SK-N-SH (cell line): ENCODE measurements at regions not wholly inside any gene's neighbourhood (a gene's known extent, or its start where the extent isn't known, plus 50 kb on each side); places are given as distances from the start of the nearest gene placed in this dataset.

ENCODE experiments used
- CTCF ChIP-seq: fragments of 200-600 bp; sonication (generic); IDR thresholded peaks from 2 replicates; pipeline ENCODE4 v1.6.1; 2017; ENCODE audit warnings: antibody characterized with exemption, mild to moderate bottlenecking, moderate library complexity
- EP300 ChIP-seq, 2 experiments: IDR thresholded peaks; 2 replicates each; pipeline versions ENCODE4 v1.4.0 to v1.6.1; 2012; ENCODE audit warnings: borderline replicate concordance in 1 of 2, low read depth in 1 of 2, low read length in 1 of 2
- RAD21 ChIP-seq: IDR thresholded peaks from 2 replicates; pipeline ENCODE4 v1.6.1; 2012; ENCODE audit warnings: mild to moderate bottlenecking, low read length
- RFX5 ChIP-seq: IDR thresholded peaks from 2 replicates; pipeline ENCODE4 v1.6.1; 2012; ENCODE audit warnings: mild to moderate bottlenecking, improper control_type of control experiment, low read length
- SMC3 ChIP-seq: IDR thresholded peaks from 2 replicates; pipeline ENCODE4 v1.6.1; 2012; ENCODE audit warnings: low read depth, low read length, improper control_type of control experiment
- TAF1 ChIP-seq: IDR thresholded peaks from 2 replicates; pipeline ENCODE4 v1.6.1; 2012; ENCODE audit warnings: low read depth, mild to moderate bottlenecking, low read length, moderate library complexity, borderline replicate concordance
- USF2 ChIP-seq: fragments of 150-350 bp; IDR thresholded peaks from 2 replicates; pipeline ENCODE4 v1.6.1; 2017; ENCODE audit warnings: antibody characterized with exemption, low read length, low read depth, borderline replicate concordance
- TF ChIP-seq, protein P1 (sequence below): IDR thresholded peaks from 2 replicates; pipeline ENCODE4 v1.4.0; 2012; ENCODE audit warnings: low read depth, borderline replicate concordance

DNA sequence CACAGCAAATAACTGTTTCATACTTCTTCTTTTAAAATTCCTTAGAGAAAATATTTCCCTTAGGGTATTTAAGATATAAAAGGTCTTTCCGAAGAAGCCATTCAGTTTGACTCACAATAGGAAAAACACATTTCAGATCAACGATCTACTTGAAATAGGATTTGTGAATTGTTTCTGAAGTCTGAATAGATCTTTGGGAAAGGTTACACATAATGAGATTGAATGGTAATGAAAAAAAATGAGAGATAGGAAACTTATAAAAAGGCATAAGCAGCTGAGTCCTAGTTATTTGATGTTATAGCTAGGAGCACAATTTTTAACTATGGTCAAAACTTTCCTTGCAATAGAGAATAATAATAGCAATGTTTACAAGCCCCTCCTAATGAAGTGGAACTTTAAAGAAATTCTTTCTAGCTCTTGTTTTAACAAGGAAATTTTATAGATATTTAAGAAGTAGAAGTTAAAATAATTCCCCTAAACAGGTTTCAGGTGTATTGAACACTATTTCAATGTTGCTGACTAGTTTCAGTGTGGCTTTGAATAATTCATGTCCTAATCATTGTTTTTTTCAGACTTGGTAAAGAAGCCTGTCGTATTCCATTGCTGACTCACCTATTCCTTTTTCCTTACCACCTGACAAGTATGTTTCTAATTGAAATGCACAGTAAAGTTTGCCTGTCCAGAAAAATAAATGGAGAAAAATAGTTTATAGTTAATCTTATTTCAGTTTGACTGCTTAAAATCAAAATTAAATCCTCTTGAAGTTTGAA lies 89.1 kb downstream of the PCDH18 start:
- TF ChIP-seq USF2 (no peak), EP300 (IDR thresholded peaks at IDR 0.05; ENCODE audit: borderline replicate concordance in 1 of 2, low read depth in 1 of 2, low read length in 1 of 2) (no peak; a peak in 1 of 4 replicates), TAF1 (no peak), SMC3 (no peak), CTCF (no peak), RFX5 (no peak), RAD21 (no peak)
- TF ChIP-seq, protein P1, sequence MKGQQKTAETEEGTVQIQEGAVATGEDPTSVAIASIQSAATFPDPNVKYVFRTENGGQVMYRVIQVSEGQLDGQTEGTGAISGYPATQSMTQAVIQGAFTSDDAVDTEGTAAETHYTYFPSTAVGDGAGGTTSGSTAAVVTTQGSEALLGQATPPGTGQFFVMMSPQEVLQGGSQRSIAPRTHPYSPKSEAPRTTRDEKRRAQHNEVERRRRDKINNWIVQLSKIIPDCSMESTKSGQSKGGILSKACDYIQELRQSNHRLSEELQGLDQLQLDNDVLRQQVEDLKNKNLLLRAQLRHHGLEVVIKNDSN: no peak
